ENCODE measurements at regions not wholly inside any gene's neighbourhood (a gene's known extent, or its start where the extent isn't known, plus 50 kb on each side); places are given as distances from the start of the nearest gene placed in this dataset.

DNA sequence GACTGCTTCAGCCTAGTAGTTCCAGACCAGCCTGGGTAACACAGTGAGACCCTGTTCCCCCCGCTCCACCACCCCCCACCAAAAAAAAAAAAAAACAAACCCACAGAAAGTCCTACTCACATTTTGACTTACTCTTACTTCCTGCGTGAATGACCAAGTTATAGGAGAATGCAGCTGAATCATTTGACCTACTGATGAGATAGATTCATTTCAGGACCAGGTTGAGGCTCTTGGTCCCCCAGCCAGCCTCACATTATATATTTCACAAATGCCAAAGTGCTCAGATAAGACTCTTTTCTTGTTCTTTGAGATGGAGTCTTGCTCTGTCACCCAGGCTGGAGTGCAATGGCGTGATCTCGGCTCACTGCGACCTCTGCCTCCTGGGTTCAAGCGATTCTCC is 70.2 kb downstream of the KLF5 start:
- Histone ChIP-seq H3K4me1 (no peaks in the 10 kb centered on the region), H3K36me3 (no peaks in the 10 kb centered on the region), H3K27me3 (no peaks in the 10 kb centered on the region), H3K27ac (no peak overlapping the region), H3K4me3 (no peak overlapping the region), H3K9me3 (no peaks in the 10 kb centered on the region)
- DNase-seq (no peak), ATAC-seq (no peak)
- TF ChIP-seq, protein P1, sequence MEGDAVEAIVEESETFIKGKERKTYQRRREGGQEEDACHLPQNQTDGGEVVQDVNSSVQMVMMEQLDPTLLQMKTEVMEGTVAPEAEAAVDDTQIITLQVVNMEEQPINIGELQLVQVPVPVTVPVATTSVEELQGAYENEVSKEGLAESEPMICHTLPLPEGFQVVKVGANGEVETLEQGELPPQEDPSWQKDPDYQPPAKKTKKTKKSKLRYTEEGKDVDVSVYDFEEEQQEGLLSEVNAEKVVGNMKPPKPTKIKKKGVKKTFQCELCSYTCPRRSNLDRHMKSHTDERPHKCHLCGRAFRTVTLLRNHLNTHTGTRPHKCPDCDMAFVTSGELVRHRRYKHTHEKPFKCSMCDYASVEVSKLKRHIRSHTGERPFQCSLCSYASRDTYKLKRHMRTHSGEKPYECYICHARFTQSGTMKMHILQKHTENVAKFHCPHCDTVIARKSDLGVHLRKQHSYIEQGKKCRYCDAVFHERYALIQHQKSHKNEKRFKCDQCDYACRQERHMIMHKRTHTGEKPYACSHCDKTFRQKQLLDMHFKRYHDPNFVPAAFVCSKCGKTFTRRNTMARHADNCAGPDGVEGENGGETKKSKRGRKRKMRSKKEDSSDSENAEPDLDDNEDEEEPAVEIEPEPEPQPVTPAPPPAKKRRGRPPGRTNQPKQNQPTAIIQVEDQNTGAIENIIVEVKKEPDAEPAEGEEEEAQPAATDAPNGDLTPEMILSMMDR (IDR thresholded peaks at IDR 0.05) = no peak
- intact Hi-C loops (cut with DNase I) = no loop called here

Data from upper lobe of right lung (tissue), 1 donor.